NCI-H748 (cell line): ENCODE measurements at regions not wholly inside any gene's neighbourhood (a gene's known extent, or its start where the extent isn't known, plus 50 kb on each side); places are given as distances from the start of the nearest gene placed in this dataset.
"Not testable (repeated sequence)": the region's sequence is repeated elsewhere in the genome, so short reads cannot be mapped to it uniquely, and the experiment has no call there.

Source experiments
- DNase-seq: peaks from one replicate; lab custom pipeline; 2025; ENCODE audit not compliant: unreplicated experiment; lab: John Stamatoyannopoulos, UW

GRCh38 chr5:30398423-30398822 is 795.1 kb upstream of the CDH6 start:
- DNase-seq: no peak

- peak; percentile 57 for DNase-seq
Measured at GRCh38 chr5:30392897-30393296, 800.6 kb upstream of the CDH6 start.

GRCh38 chr5:30390095-30390494 is 803.4 kb upstream of the CDH6 start:
- DNase-seq: no peak

- no peak for DNase-seq
Measured at GRCh38 chr5:30387974-30388632, 805.4 kb upstream of the CDH6 start.

GRCh38 chr5:30385754-30386153 is 807.7 kb upstream of the CDH6 start:
- DNase-seq: no peak

- DNase-seq: no peak
Measured at GRCh38 chr5:30384171-30384570, 809.3 kb upstream of the CDH6 start.

- DNase-seq: no peak
Measured at GRCh38 chr5:30380228-30380627, 813.3 kb upstream of the CDH6 start.

- DNase-seq: no peak
Measured at GRCh38 chr5:30376848-30377247, 816.6 kb upstream of the CDH6 start.

- DNase-seq: no peak
Measured at GRCh38 chr5:30368064-30368463, 825.4 kb upstream of the CDH6 start.

GRCh38 chr5:30365031-30365430 is 828.5 kb upstream of the CDH6 start:
- not testable (repeated sequence) for DNase-seq

GRCh38 chr5:30357371-30357770 is 836.1 kb upstream of the CDH6 start:
- DNase-seq: peak; percentile 26

- no peak for DNase-seq
Measured at GRCh38 chr5:30355675-30356074, 837.8 kb upstream of the CDH6 start.

- DNase-seq: peak; percentile 24
Measured at GRCh38 chr5:30347858-30348257, 845.6 kb upstream of the CDH6 start.

GRCh38 chr5:30345539-30346345 is 847.7 kb upstream of the CDH6 start:
- DNase-seq: not testable (repeated sequence)

- DNase-seq: peak; percentile 43
Measured at GRCh38 chr5:30343707-30344106, 849.8 kb upstream of the CDH6 start.

GRCh38 chr5:30341466-30341865 is 852.0 kb upstream of the CDH6 start:
- DNase-seq: no peak

- no peak for DNase-seq
Measured at GRCh38 chr5:30337084-30337573, 856.4 kb upstream of the CDH6 start.

- no peak for DNase-seq
Measured at GRCh38 chr5:30331534-30331933, 862.0 kb upstream of the CDH6 start.

- DNase-seq: no peak
Measured at GRCh38 chr5:30325795-30326194, 867.7 kb upstream of the CDH6 start.

- no peak for DNase-seq
Measured at GRCh38 chr5:30324083-30324482, 869.4 kb upstream of the CDH6 start.

GRCh38 chr5:30287890-30288289 is 905.6 kb upstream of the CDH6 start:
- DNase-seq: peak; percentile 28

GRCh38 chr5:30279237-30279636 is 914.2 kb upstream of the CDH6 start:
- no peak for DNase-seq
